Ammon's horn (tissue), 1 donor: ENCODE measurements at regions not wholly inside any gene's neighbourhood (a gene's known extent, or its start where the extent isn't known, plus 50 kb on each side); places are given as distances from the start of the nearest gene placed in this dataset.

ENCODE experiments used
- DNase-seq: peaks from one replicate; pipeline ENCODE4 v3.0.0-alpha.2; 2016; ENCODE audit warnings: low spot score

- no peak for DNase-seq
These were observed 103.5 kb upstream of the TNRC6C start for GRCh38 chr17:77854759-77855745.

DNA sequence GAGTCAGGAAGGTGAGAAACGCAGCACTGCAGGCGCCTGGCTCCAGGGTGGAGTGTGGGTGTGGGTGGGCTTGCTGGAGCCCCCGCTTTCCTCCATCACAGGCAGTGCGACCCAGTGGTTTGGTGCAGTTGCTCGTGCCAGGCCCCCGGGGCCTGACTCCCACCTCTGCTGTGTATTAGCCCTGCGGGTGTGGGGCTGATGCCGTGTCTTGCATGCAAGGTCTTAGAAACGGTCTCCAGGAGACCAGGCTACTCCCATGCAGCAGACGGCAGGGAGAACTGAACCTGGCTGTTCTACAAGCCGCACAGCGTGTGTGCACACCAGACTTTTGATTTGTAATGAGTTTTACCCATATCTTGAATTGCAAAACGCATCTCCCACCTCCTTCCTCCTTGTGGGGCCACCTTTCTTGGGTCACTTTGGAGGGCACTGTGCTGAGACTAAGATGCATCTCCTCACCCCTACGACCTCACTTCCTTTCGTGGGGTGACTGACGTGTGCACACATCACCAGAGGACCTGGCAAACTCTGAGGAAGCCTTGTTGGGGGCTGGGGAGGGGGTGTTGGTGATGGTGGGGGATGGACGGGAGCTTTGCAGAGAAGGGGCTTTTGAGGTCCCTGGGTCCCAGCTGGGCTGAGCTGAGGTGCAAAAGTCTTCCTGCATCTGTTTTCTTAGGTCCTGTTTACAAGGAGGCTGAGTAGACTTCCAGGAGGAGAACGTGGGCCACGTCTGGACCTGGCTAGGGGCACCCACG is 101.8 kb upstream of the TNRC6C start:
- DNase-seq: peak; percentile 56

- no peak for DNase-seq
These were observed 101.3 kb upstream of the TNRC6C start for GRCh38 chr17:77857306-77857555.

- DNase-seq: no peak
These were observed 100.9 kb upstream of the TNRC6C start for GRCh38 chr17:77857613-77858012.

DNA sequence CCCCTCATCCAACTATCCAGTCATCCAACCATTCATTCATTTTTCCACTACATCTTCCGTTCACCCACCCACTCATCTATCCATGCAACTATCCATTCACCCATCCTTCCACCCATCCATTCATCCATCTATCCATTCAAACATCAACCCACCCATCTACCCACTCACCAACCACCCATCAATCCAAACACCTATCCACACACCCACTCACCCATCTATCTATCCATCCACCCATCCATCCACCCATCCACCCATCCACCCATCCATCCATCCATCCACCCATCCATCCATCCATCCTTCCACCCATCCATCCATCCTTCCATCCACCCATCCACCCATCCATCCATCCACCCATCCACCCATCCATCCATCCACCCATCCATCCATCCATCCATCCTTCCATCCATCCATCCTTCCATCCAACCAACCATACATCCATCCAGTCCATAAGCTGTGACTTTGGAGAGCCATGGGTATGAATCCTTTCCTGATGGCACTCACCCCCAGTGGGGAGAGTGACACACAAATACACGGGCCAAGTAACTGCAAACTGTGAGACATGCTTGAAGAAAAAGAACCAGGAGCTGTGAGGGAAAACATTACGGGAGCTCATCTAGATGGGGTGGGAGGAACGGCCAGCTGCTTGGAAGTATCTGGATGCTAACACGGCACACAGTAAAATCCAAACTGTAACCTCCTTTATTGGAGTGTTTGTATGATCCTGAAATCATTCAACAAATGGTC is 100.0 kb upstream of the TNRC6C start:
- no peak for DNase-seq

- no peak for DNase-seq
These were observed 99.3 kb upstream of the TNRC6C start for GRCh38 chr17:77859035-77859810.

DNA sequence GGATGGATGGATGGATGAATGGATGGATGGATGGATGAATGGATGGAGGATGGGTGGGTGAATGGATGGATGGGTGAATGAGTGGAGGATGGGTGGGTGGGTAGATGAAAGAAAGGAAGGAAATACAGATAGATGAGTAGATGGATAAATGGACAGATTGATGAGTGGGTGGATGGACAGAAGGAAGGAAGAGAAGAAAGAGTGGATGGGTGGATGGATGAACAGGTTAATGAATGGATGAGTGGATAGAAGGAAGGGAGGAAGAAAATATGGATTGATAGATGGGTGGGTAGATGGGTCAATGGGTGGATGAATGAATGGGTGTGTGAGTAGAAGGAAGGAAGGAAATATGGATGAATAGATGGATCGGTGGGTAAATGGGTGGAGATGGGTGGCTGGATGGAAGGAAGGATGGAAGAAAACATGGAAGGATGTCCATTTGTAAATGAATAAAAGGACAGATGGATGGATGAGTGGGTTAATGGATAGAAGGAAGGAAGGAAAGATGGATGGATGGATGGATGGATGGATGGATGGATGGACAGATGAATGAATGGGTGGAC is 97.3 kb upstream of the TNRC6C start:
- DNase-seq: no peak

- no peak for DNase-seq
These were observed 96.4 kb upstream of the TNRC6C start for GRCh38 chr17:77861981-77862645.

- no peak for DNase-seq
These were observed 95.4 kb upstream of the TNRC6C start for GRCh38 chr17:77862890-77863813.

- no peak for DNase-seq
These were observed 94.7 kb upstream of the TNRC6C start for GRCh38 chr17:77863814-77864161.

DNA sequence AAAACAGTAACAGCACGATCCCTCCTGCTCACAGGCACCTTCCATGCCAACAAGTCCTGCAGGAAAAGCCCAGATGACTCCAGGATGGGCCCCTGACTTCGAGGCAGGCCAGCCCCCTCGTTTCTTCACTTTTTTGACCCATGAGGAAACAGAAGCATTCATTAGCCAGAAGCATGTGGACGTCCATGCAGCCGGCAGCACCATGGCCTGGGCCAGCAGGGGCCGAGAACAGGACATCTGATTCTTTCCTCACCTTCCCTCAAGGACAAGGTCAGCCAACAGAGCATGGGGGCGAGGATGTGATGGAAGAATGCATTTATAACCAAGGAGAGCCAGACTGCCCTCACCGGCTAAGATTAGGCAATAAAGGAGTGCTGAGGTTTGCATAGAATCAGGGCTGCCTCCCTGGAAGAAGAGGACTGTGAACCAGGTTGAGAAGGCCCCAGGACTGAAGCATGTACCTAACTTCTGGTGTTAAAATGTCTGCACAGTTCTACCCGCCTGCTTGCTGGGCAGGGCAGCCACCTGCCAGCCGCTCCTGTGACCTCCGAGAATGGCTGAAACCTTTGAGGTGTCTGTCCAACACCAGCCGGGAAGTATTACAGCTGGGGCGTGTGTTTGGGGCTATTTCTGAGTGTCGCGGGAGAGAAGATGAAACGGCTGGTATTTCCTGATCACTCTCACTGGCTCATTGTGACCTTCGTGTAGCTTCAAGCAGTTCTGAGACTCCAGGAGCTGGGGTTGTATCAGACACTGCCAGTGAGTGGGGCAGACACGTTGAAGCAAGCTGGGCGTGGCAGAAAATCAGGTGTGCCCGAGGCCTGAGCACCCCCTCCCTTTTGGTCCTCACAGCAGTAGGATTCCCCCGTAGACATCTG is 94.0 kb upstream of the TNRC6C start:
- DNase-seq: no peak

DNA sequence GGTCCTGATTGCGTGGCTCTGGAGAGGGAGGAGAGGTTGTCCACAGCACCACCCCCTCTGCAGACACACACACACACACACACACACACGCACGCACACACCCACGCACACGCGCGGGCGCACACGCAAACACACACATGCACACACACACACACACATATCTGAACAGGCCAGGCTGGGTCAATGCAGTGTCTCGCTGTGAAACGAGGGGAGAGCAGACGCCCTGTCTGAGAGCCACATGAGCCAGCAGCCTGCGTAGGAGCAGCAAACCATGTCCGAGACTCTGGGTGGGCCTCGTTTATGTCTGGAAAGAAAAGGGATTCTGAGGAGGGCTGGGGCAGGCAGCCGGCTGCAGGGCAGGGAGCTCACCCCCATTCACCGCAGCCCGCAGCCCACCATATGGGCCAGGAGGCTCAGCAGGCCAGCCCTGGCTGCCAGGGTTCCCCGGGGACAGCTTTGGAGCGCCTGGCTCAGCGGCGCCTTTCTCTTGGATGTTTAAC is 93.3 kb upstream of the TNRC6C start:
- DNase-seq: no peak

GRCh38 chr17:77865716-77866115 is 92.8 kb upstream of the TNRC6C start:
- no peak for DNase-seq

- no peak for DNase-seq
These were observed 91.2 kb upstream of the TNRC6C start for GRCh38 chr17:77867308-77867781.

DNA sequence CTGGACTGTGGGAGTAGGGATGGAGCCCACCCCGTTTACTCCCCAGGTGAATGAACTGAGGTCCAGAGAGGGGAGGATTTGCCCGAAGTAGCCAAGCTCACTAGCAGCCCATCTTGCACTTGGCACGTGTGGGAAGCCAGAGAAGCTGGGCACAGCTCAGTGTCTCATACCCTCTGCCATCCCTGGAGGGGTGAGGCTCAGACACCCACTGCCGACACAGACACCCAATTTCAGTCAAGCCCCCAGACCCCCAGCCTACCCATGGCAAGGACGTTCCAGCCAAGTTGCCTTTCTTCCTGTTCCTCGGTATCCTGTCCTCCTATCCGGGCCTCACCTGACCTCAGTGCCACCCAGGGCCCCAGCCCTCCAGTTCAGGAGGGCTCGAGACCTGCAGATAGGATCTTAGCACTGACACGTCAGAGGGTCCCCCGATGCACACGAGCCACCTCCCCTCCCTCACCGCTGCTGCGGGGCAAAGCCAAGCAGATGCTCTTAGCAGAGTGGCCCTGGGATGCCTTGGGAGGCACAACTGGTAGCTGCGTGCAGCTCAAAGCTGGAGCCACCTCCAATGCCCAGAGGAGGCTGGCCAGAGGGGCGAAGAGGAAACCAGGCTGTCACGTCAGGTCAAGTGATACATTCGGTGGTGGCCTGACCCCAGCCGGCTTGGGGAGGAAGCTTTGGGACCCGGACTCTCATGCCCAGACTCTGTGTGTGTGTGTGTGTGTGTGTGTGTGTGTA is 90.4 kb upstream of the TNRC6C start:
- DNase-seq: no peak

DNA sequence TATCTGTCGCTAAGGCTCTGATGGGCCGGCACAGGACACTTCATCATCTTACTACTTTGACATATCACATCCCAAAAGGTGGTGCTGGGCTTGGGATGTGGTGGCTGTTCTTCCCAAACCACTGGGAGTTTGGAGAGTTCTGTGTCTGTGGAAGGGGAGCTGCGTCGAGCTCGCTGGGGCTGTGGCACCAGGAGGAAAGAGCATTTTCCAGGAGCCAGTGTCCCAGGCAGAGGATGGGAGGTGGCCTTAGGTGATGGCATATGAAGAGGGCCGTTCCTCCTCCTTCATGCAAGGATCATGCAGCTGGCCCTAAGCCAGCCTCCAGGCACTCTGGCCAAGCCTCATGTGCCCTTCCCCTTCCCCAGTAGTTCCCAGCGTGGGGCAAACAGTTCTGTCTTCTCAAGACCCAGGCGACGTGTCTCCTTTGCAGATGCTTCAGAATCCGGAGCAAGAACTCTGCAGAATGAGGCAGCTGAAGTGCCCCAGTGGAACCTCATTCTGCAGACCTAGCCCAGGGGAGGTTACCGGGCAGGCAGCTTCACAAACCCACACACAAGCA is 89.4 kb upstream of the TNRC6C start:
- DNase-seq: no peak

GRCh38 chr17:77869665-77870132 is 88.8 kb upstream of the TNRC6C start:
- no peak for DNase-seq
